ENCODE measurements at regions not wholly inside any gene's neighbourhood (a gene's known extent, or its start where the extent isn't known, plus 50 kb on each side); places are given as distances from the start of the nearest gene placed in this dataset.
"Not testable (repeated sequence)": the region's sequence is repeated elsewhere in the genome, so short reads cannot be mapped to it uniquely, and the experiment has no call there.

GRCh38 chr16:88309174-88309907 lies 73.4 kb upstream of the ZNF469 start:
- ATAC-seq, result no peak
- no peaks in the 10 kb centered on the region for H3K36me3 ChIP-seq
- no peak overlapping the region for H3K27ac ChIP-seq
- 80 to 93% (median 88%) methylated on average over 7 to 17 of the region's 17 CpGs for WGBS, 4 donors
- intact Hi-C loops (cut with DNase I), result no loop called here
- H3K27me3 ChIP-seq, result no peaks in the 10 kb centered on the region
- H3K4me3 ChIP-seq, result no peak overlapping the region
- no peak for TF ChIP-seq CTCF (IDR thresholded peaks at IDR 0.05)
- no peak for TF ChIP-seq POLR2A (IDR thresholded peaks at IDR 0.05)
- peak in 2 of 5 donors; percentile 8 to 20 for DNase-seq
- peaks cover 0 to 10% (median 0%) of the 10 kb centered on the region in 12 donors for H3K4me1 ChIP-seq
- H3K9me3 ChIP-seq, result peaks cover 0 to 8% (median 0%) of the 10 kb centered on the region in 12 donors

- H3K27me3 ChIP-seq, result no peaks in the 10 kb centered on the region
- H3K9me3 ChIP-seq, result peaks cover 0 to 8% (median 0%) of the 10 kb centered on the region in 12 donors
- WGBS, 4 donors, result 38 to 56% (median 52%) methylated on average over 3 of the region's 3 CpGs
- DNase-seq, result peak in 2 of 5 donors; percentile 15 to 37
- ATAC-seq, result peak in 1 of 4 donors; percentile 51
- TF ChIP-seq POLR2A (IDR thresholded peaks at IDR 0.05), result no peak
- peak in 4 of 12 donors; percentile 10 to 21 (median 14) for TF ChIP-seq CTCF (IDR thresholded peaks at IDR 0.05)
- peaks cover 0 to 6% (median 0%) of the 10 kb centered on the region in 12 donors for H3K4me1 ChIP-seq
- no peak overlapping the region for H3K27ac ChIP-seq
- no peak overlapping the region for H3K4me3 ChIP-seq
- no peaks in the 10 kb centered on the region for H3K36me3 ChIP-seq
- intact Hi-C loops (cut with DNase I), result no loop called here
These were observed 72.9 kb upstream of the ZNF469 start for GRCh38 chr16:88309908-88310265.

GRCh38 chr16:88310796-88311605 lies 71.8 kb upstream of the ZNF469 start:
- Histone ChIP-seq H3K4me3 (no peak overlapping the region), H3K4me1 (peaks cover 0 to 6% (median 0%) of the 10 kb centered on the region in 12 donors), H3K9me3 (peaks cover 0 to 8% (median 0%) of the 10 kb centered on the region in 12 donors), H3K36me3 (no peaks in the 10 kb centered on the region), H3K27ac (no peak overlapping the region), H3K27me3 (no peaks in the 10 kb centered on the region)
- ATAC-seq (no peak), DNase-seq (no peak)
- TF ChIP-seq POLR2A (IDR thresholded peaks at IDR 0.05), result no peak
- TF ChIP-seq CTCF (IDR thresholded peaks at IDR 0.05), result no peak
- WGBS, 4 donors, result 88 to 93% (median 90%) methylated on average over 14 of the region's 14 CpGs
- intact Hi-C loops (cut with DNase I), result no loop called here

DNA sequence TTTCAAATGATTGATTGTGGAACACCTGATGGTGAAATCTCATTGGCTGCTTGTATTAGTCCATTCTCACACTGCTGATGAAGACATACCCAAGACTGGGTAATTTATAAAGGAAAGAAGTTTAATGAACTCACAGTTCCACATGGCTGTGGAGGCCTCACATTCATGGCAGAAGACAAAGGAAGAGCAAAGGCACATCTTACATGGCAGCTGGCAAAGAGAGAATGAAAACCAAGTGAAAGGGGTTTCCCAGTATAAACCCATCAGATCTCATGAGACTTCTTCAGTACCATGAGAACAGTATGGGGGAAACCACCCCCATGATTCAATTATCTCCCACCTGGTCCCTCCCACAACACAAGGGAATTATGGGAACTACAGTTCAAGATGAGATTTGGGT lies 70.9 kb upstream of the ZNF469 start:
- DNase-seq; H3K4me3 ChIP-seq; H3K4me1 ChIP-seq; H3K36me3 ChIP-seq; H3K9me3 ChIP-seq; H3K27me3 ChIP-seq; ATAC-seq; intact Hi-C loops (cut with DNase I); H3K27ac ChIP-seq: not testable (repeated sequence)
